CD4-positive, alpha-beta T cell (primary cell): ENCODE measurements at regions not wholly inside any gene's neighbourhood (a gene's known extent, or its start where the extent isn't known, plus 50 kb on each side); places are given as distances from the start of the nearest gene placed in this dataset.

Source experiments
- ATAC-seq: fragments of 200-7000 bp; cut with Tn5 transposase; one replicate; pipeline ENCODE4 v1.10.0; 2022; ENCODE audit warnings: mild to moderate bottlenecking; ENCODE audit not compliant: poor library complexity
- CTCF ChIA-PET: fragments of 350-600 bp; sonication (Branson Sonifier 250); formaldehyde crosslinking; loops from one replicate; lab custom pipeline; 2021; ENCODE audit warnings: antibody characterized with exemption, inconsistent platforms; lab: Charles Lee
- POLR2A ChIA-PET: fragments of 350-600 bp; sonication (Branson Sonifier 250); formaldehyde crosslinking; loops from one replicate; lab custom pipeline; 2021; ENCODE audit warnings: antibody characterized with exemption, inconsistent platforms; lab: Charles Lee
- DNase-seq, 14 experiments: peaks; one replicate each; pipeline ENCODE4 v3.0.0-alpha.2; 2013 to 2020; ENCODE audit warnings: mixed read lengths in 2 of 14
- H3K27ac ChIP-seq, 2 donors: one replicate each; pipeline versions ENCODE4 v1.5.1 to v1.7.0; 2013; ENCODE audit warnings: low read length in 2 of 2, low read depth in 1 of 2, mild to moderate bottlenecking in 1 of 2
- H3K27me3 ChIP-seq, 2 experiments: 1 replicate in 1 of 2; 2 replicates in 1 of 2; pipeline versions ENCODE4 v1.6.1 to v1.7.0; 2013; ENCODE audit warnings: low read length in 2 of 2, control low read depth in 1 of 2, mild to moderate bottlenecking in 1 of 2, moderate library complexity in 1 of 2; ENCODE audit not compliant: insufficient read depth in 2 of 2, control insufficient read depth in 1 of 2
- H3K36me3 ChIP-seq: one replicate; pipeline ENCODE4 v1.6.1; 2013; ENCODE audit warnings: low read length, control low read depth; ENCODE audit not compliant: insufficient read depth
- H3K4me1 ChIP-seq: one replicate; pipeline ENCODE4 v1.6.1; 2013; ENCODE audit warnings: low read length, control low read depth; ENCODE audit not compliant: insufficient read depth
- H3K4me3 ChIP-seq: one replicate; pipeline ENCODE4 v1.5.1; 2013; ENCODE audit warnings: mild to moderate bottlenecking, low read length, moderate library complexity
- H3K9me3 ChIP-seq, 2 experiments: 1 replicate in 1 of 2; 2 replicates in 1 of 2; pipeline versions ENCODE4 v1.6.1 to v1.7.0; 2013; ENCODE audit warnings: low read length in 2 of 2, mild to moderate bottlenecking in 2 of 2, control low read depth in 1 of 2, moderate library complexity in 1 of 2; ENCODE audit not compliant: control insufficient read depth in 1 of 2, insufficient read depth in 1 of 2
- H3K27ac Mint-ChIP-seq: one replicate; pipeline ENCODE4 v1.8.0; 2020; ENCODE audit warnings: mixed read lengths
- H3K27me3 Mint-ChIP-seq: one replicate; pipeline ENCODE4 v1.8.0; 2021; ENCODE audit warnings: mixed read lengths
- H3K36me3 Mint-ChIP-seq: one replicate; pipeline ENCODE4 v1.8.0; 2021; ENCODE audit warnings: low read depth, mixed read lengths
- H3K4me1 Mint-ChIP-seq: one replicate; pipeline ENCODE4 v1.8.0; 2021; ENCODE audit warnings: low read depth, mixed read lengths
- H3K4me3 Mint-ChIP-seq: one replicate; pipeline ENCODE4 v1.8.0; 2020; ENCODE audit warnings: mild to moderate bottlenecking, mixed read lengths
- H3K9me3 Mint-ChIP-seq: one replicate; pipeline ENCODE4 v1.8.0; 2020; ENCODE audit warnings: mixed read lengths
- CTCF ChIP-seq: fragments of 200-600 bp; IDR thresholded peaks from one replicate; pipeline ENCODE4 v1.8.0; 2022; ENCODE audit warnings: antibody characterized with exemption, mild to moderate bottlenecking
- intact Hi-C, 2 experiments: fragments of 100-400 bp; cut with DNase I in 1 of 2; cut with micrococcal nuclease in 1 of 2; formaldehyde crosslinking; loops; one replicate each; pipeline versions ENCODE4 v1.15.1 to v1.9.0; 2023 to 2025; cut with DNase I, micrococcal nuclease

DNA sequence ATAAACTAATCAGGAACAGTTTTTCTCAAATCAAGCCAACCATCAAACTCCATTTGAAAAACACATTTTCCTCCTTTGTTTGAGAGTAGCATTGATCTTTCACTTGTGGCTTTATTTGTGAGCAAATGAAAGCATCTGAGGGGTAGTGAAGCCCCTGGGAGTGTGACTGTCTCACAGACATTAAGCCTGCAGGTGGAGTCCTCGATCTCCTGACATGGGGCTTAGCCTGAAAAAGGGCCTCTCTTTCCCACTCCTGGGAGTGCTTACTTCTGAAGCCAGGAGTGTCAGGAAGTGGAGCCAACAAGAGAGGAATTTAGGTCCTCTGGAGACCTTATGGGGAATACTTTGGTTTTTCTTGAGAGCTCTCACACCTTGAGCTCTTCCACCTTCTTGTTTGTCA, 158.2 kb upstream of the SFRP2 start:
- no peak for ATAC-seq
- Mint-ChIP-seq H3K27me3 (peaks cover 4% of the 10 kb centered on the region), H3K4me3 (no peak overlapping the region), H3K4me1 (peaks cover 27% of the 10 kb centered on the region), H3K27ac (no peak overlapping the region), H3K36me3 (no peaks in the 10 kb centered on the region), H3K9me3 (peaks cover 2% of the 10 kb centered on the region)
- Histone ChIP-seq H3K27ac (no peak overlapping the region), H3K36me3 (no peaks in the 10 kb centered on the region), H3K4me3 (no peak overlapping the region), H3K9me3 (peaks cover 0 to 6% of the 10 kb centered on the region in 2 experiments), H3K27me3 (no peaks in the 10 kb centered on the region), H3K4me1 (peaks cover 7% of the 10 kb centered on the region)
- intact Hi-C loops = no loop called here
- no peak for DNase-seq
- ChIA-PET POLR2A (no interaction called here), CTCF (interaction anchor here (0.9 kb wide), 1 partner anchor 17 kb away, joined by 3 read pairs; no protein-coding TSS in a partner anchor)
- TF ChIP-seq CTCF = no peak

DNA sequence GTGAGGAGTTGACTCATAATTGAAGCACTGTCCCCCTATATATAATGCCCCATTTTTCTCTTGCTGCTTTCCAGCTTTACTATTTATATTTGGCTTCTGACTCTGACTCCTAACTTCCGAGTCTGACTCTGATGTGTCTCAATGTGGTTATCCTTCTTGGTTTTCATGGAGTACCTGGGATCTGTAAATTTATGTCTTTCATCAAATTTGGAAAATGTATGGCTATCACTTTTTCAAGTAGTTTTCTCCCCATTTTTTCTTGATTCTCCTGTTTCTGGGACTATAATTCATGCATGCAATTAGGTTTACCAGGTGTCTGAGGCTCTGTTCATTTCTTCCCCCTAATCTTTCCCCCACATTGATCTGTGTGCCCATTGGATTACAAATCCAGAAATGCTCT, 156.8 kb upstream of the SFRP2 start:
- H3K27ac ChIP-seq = no peak overlapping the region
- intact Hi-C loops = no loop called here
- ChIA-PET CTCF (no interaction called here), POLR2A (no interaction called here)
- no peak overlapping the region for H3K4me3 ChIP-seq
- H3K4me1 ChIP-seq = peaks cover 7% of the 10 kb centered on the region
- H3K9me3 Mint-ChIP-seq = peaks cover 2% of the 10 kb centered on the region
- no peak overlapping the region for H3K4me3 Mint-ChIP-seq
- no peak for ATAC-seq
- H3K27me3 Mint-ChIP-seq = peaks cover 4% of the 10 kb centered on the region
- peaks cover 27% of the 10 kb centered on the region for H3K4me1 Mint-ChIP-seq
- peaks cover 0 to 6% of the 10 kb centered on the region in 2 experiments for H3K9me3 ChIP-seq
- no peak for DNase-seq
- H3K27me3 ChIP-seq = no peaks in the 10 kb centered on the region
- H3K36me3 ChIP-seq = no peaks in the 10 kb centered on the region
- no peak overlapping the region for H3K27ac Mint-ChIP-seq
- H3K36me3 Mint-ChIP-seq = no peaks in the 10 kb centered on the region
- no peak for TF ChIP-seq CTCF

GRCh38 chr4:153943738-153944415, 155.0 kb upstream of the SFRP2 start:
- no peak overlapping the region for H3K27ac Mint-ChIP-seq
- no peaks in the 10 kb centered on the region for H3K36me3 Mint-ChIP-seq
- ChIA-PET POLR2A (no interaction called here), CTCF (interaction anchor here (1.1 kb wide), 1 partner anchor 10 kb away, joined by 3 read pairs; no protein-coding TSS in a partner anchor)
- Histone ChIP-seq H3K36me3 (no peaks in the 10 kb centered on the region), H3K9me3 (peaks cover 0 to 6% of the 10 kb centered on the region in 2 experiments), H3K4me3 (no peak overlapping the region), H3K4me1 (no peaks in the 10 kb centered on the region), H3K27me3 (no peaks in the 10 kb centered on the region), H3K27ac (no peak overlapping the region)
- no peak for DNase-seq
- H3K4me3 Mint-ChIP-seq = no peak overlapping the region
- intact Hi-C loops = no loop called here
- peaks cover 4% of the 10 kb centered on the region for H3K27me3 Mint-ChIP-seq
- no peak for ATAC-seq
- peaks cover 2% of the 10 kb centered on the region for H3K9me3 Mint-ChIP-seq
- no peak for TF ChIP-seq CTCF
- H3K4me1 Mint-ChIP-seq = peaks cover 9% of the 10 kb centered on the region
